Duodenal mucosa (tissue), 2 donors: ENCODE measurements at regions not wholly inside any gene's neighbourhood (a gene's known extent, or its start where the extent isn't known, plus 50 kb on each side); places are given as distances from the start of the nearest gene placed in this dataset.

Source experiments
- H3K27ac ChIP-seq: one replicate; pipeline ENCODE4 v1.7.0; 2013; ENCODE audit warnings: low read depth, low read length
- H3K27me3 ChIP-seq, 2 donors: one replicate each; pipeline ENCODE4 v1.7.0; 2013; ENCODE audit warnings: low read length in 2 of 2, control low read depth in 1 of 2; ENCODE audit not compliant: insufficient read depth in 2 of 2, control insufficient read depth in 1 of 2
- H3K36me3 ChIP-seq, 2 donors: one replicate each; pipeline ENCODE4 v1.7.0; 2013; ENCODE audit warnings: low read length in 2 of 2, control low read depth in 1 of 2; ENCODE audit not compliant: insufficient read depth in 2 of 2, control insufficient read depth in 1 of 2
- H3K4me1 ChIP-seq, 2 donors: one replicate each; pipeline ENCODE4 v1.7.0; 2013; ENCODE audit warnings: low read length in 2 of 2, control low read depth in 1 of 2; ENCODE audit not compliant: insufficient read depth in 2 of 2, control insufficient read depth in 1 of 2
- H3K4me3 ChIP-seq, 2 donors: one replicate each; pipeline ENCODE4 v1.7.0; 2013; ENCODE audit warnings: low read length in 2 of 2, low read depth in 1 of 2
- H3K9ac ChIP-seq, 2 donors: one replicate each; pipeline ENCODE4 v1.7.0; 2013; ENCODE audit warnings: low read length in 2 of 2, low read depth in 1 of 2
- H3K9me3 ChIP-seq, 2 donors: one replicate each; pipeline ENCODE4 v1.7.0; 2013; ENCODE audit warnings: low read length in 2 of 2, control low read depth in 1 of 2; ENCODE audit not compliant: control insufficient read depth in 1 of 2

GRCh38 chr2:238784671-238785527, 63.0 kb upstream of the TWIST2 start:
- Histone ChIP-seq H3K9me3 (no peaks in the 10 kb centered on the region), H3K36me3 (no peaks in the 10 kb centered on the region), H3K27me3 (peaks cover 0 to 4% of the 10 kb centered on the region in 2 donors), H3K4me1 (no peaks in the 10 kb centered on the region), H3K4me3 (no peak overlapping the region), H3K27ac (no peak overlapping the region), H3K9ac (no peak overlapping the region)

- Histone ChIP-seq H3K4me3 (no peak overlapping the region), H3K27me3 (peaks cover 0 to 4% of the 10 kb centered on the region in 2 donors), H3K4me1 (no peaks in the 10 kb centered on the region), H3K36me3 (no peaks in the 10 kb centered on the region), H3K9ac (no peak overlapping the region), H3K9me3 (no peaks in the 10 kb centered on the region), H3K27ac (no peak overlapping the region)
These were observed 62.4 kb upstream of the TWIST2 start for GRCh38 chr2:238785528-238785860.

GRCh38 chr2:238786379-238786778, 61.5 kb upstream of the TWIST2 start:
- H3K27ac ChIP-seq = no peak overlapping the region
- no peak overlapping the region for H3K9ac ChIP-seq
- H3K27me3 ChIP-seq = peaks cover 0 to 4% of the 10 kb centered on the region in 2 donors
- H3K4me1 ChIP-seq = no peaks in the 10 kb centered on the region
- H3K9me3 ChIP-seq = no peaks in the 10 kb centered on the region
- H3K4me3 ChIP-seq = no peak overlapping the region
- no peaks in the 10 kb centered on the region for H3K36me3 ChIP-seq

GRCh38 chr2:238786792-238787490, 60.9 kb upstream of the TWIST2 start:
- peak overlapping the region; percentile 21 for H3K4me3 ChIP-seq
- H3K36me3 ChIP-seq = no peaks in the 10 kb centered on the region
- H3K27me3 ChIP-seq = peaks cover 0 to 4% of the 10 kb centered on the region in 2 donors
- H3K9me3 ChIP-seq = no peaks in the 10 kb centered on the region
- no peaks in the 10 kb centered on the region for H3K4me1 ChIP-seq
- H3K27ac ChIP-seq = no peak overlapping the region
- H3K9ac ChIP-seq = no peak overlapping the region

- no peaks in the 10 kb centered on the region for H3K36me3 ChIP-seq
- H3K27ac ChIP-seq = no peak overlapping the region
- H3K4me1 ChIP-seq = no peaks in the 10 kb centered on the region
- H3K4me3 ChIP-seq = peak overlapping the region in 1 of 2 donors; percentile 21
- H3K27me3 ChIP-seq = peaks cover 0 to 4% of the 10 kb centered on the region in 2 donors
- no peak overlapping the region for H3K9ac ChIP-seq
- H3K9me3 ChIP-seq = no peaks in the 10 kb centered on the region
These were observed 60.4 kb upstream of the TWIST2 start for GRCh38 chr2:238787501-238787900.

GRCh38 chr2:238789317-238789806, 58.5 kb upstream of the TWIST2 start:
- Histone ChIP-seq H3K9ac (no peak overlapping the region), H3K36me3 (no peaks in the 10 kb centered on the region), H3K4me1 (no peaks in the 10 kb centered on the region), H3K27me3 (no peaks in the 10 kb centered on the region), H3K27ac (no peak overlapping the region), H3K9me3 (no peaks in the 10 kb centered on the region), H3K4me3 (no peak overlapping the region)

GRCh38 chr2:238790126-238790832, 57.6 kb upstream of the TWIST2 start:
- Histone ChIP-seq H3K9ac (no peak overlapping the region), H3K27me3 (no peaks in the 10 kb centered on the region), H3K9me3 (no peaks in the 10 kb centered on the region), H3K4me1 (no peaks in the 10 kb centered on the region), H3K27ac (no peak overlapping the region), H3K4me3 (no peak overlapping the region), H3K36me3 (no peaks in the 10 kb centered on the region)

- Histone ChIP-seq H3K27me3 (no peaks in the 10 kb centered on the region), H3K36me3 (no peaks in the 10 kb centered on the region), H3K4me1 (no peaks in the 10 kb centered on the region), H3K4me3 (no peak overlapping the region), H3K27ac (no peak overlapping the region), H3K9me3 (no peaks in the 10 kb centered on the region), H3K9ac (no peak overlapping the region)
These were observed 57.1 kb upstream of the TWIST2 start for GRCh38 chr2:238790833-238791230.

GRCh38 chr2:238791354-238791753, 56.5 kb upstream of the TWIST2 start:
- Histone ChIP-seq H3K9ac (no peak overlapping the region), H3K36me3 (no peaks in the 10 kb centered on the region), H3K27ac (no peak overlapping the region), H3K27me3 (peaks cover 0 to 1% of the 10 kb centered on the region in 2 donors), H3K9me3 (no peaks in the 10 kb centered on the region), H3K4me1 (no peaks in the 10 kb centered on the region), H3K4me3 (no peak overlapping the region)

- no peaks in the 10 kb centered on the region for H3K36me3 ChIP-seq
- H3K4me1 ChIP-seq = no peaks in the 10 kb centered on the region
- H3K9me3 ChIP-seq = no peaks in the 10 kb centered on the region
- H3K9ac ChIP-seq = no peak overlapping the region
- no peak overlapping the region for H3K27ac ChIP-seq
- H3K27me3 ChIP-seq = peaks cover 0 to 2% of the 10 kb centered on the region in 2 donors
- no peak overlapping the region for H3K4me3 ChIP-seq
These were observed 54.6 kb upstream of the TWIST2 start for GRCh38 chr2:238793306-238793705.
